KOPT-K1 (cell line): ENCODE measurements at regions not wholly inside any gene's neighbourhood (a gene's known extent, or its start where the extent isn't known, plus 50 kb on each side); places are given as distances from the start of the nearest gene placed in this dataset.

Source experiments
- H3K27ac ChIP-seq: fragments of 200-600 bp; sonication (generic); 2 replicates; pipeline ENCODE4 v1.5.1; 2016; ENCODE audit warnings: antibody characterized with exemption, mild to moderate bottlenecking, low read depth, low read length; ENCODE audit not compliant: poor library complexity, severe bottlenecking
- H3K36me3 ChIP-seq: fragments of 200-600 bp; sonication (generic); 2 replicates; pipeline ENCODE4 v1.5.1; 2017; ENCODE audit warnings: antibody characterized with exemption, mild to moderate bottlenecking, low read length, moderate library complexity; ENCODE audit not compliant: insufficient read depth
- H3K9me3 ChIP-seq: fragments of 200-600 bp; sonication (generic); 2 replicates; pipeline ENCODE4 v1.5.1; 2017; ENCODE audit warnings: antibody characterized with exemption, low read length, mild to moderate bottlenecking; ENCODE audit not compliant: insufficient read depth, poor library complexity, severe bottlenecking

DNA sequence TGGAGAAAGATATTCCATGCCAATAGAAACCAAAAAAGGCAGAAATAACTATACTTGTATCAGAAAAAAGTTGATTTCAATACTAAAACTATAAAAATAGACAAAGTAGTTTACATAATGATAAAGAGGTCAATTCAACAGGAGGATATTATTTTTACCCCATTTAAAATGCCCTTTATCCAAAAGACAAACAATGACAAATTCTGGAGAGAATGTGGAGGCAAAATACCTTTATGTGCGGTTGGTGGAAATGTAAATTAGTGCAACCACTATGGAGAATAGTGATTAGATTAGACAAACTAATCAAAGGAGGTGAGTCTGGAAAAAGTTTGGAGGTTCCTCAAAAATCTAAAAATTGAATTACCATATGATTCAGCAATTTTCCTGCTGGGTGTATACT lies 1262.3 kb downstream of the GRIK2 start:
- no peaks in the 10 kb centered on the region for H3K9me3 ChIP-seq
- H3K36me3 ChIP-seq = no peaks in the 10 kb centered on the region
- no peak overlapping the region for H3K27ac ChIP-seq

DNA sequence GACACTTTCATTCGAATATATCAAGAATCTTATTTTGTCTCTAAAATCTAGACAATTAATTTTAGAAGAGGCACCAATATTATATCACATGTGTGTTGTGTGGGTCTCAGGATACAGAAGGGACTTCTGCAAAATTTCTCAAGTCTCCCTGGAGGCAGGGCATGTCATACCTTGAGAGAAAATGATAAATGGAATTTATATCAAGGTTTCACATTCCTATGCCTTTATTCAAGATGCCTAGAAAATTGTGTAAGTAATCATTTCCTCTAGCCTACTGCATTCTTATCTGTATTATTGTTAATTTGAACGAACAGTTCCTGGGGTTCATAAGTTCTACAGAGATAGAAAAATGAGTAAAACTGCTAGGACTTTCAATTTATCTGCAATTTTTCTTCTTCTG lies 1247.9 kb downstream of the GRIK2 start:
- H3K36me3 ChIP-seq = no peaks in the 10 kb centered on the region
- no peaks in the 10 kb centered on the region for H3K9me3 ChIP-seq
- no peak overlapping the region for H3K27ac ChIP-seq

GRCh38 chr6:102631921-102632320 lies 1238.4 kb downstream of the GRIK2 start:
- Histone ChIP-seq H3K27ac (no peak overlapping the region), H3K36me3 (no peaks in the 10 kb centered on the region), H3K9me3 (no peaks in the 10 kb centered on the region)

- H3K9me3 ChIP-seq = no peaks in the 10 kb centered on the region
- H3K27ac ChIP-seq = no peak overlapping the region
- no peaks in the 10 kb centered on the region for H3K36me3 ChIP-seq
Observed at GRCh38 chr6:102623201-102623600, 1229.7 kb downstream of the GRIK2 start.

DNA sequence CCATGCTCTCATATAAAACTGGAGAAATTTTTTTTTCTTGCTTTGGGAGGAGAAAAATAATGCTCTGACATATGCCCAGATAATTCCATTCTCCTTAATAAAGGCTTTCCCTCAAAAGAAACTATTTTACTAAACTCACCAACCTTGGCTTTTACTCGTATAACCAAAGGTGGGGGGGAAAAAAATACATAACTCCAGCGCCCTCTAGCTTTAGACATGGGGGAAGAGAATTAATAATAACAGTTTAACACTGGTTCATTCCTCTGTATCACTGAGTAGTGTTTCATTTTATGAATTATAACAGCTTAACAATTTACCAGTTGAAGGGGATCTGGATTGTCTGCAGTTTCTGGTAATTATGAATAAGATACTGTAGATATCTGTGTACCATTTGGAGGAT lies 1226.1 kb downstream of the GRIK2 start:
- no peaks in the 10 kb centered on the region for H3K9me3 ChIP-seq
- no peak overlapping the region for H3K27ac ChIP-seq
- no peaks in the 10 kb centered on the region for H3K36me3 ChIP-seq

DNA sequence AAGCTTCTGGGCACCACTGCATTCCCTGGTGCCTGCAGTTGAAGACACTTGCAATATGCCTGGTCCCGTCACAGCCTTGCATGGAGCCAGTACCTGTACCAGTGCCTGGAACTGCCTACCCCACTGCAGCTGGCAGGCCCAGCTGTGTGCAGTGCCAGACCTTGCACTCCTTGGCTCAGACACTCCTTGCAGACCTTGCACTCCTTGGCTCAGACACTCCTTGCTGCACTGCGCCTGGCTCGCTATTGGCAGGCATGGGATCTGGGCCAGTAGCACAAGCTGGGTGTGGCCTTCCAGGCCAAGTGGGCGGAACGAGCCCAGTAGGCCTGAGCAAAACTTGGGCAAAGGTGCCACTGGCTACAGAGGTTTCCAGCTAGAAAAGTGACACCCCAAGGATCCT lies 1189.1 kb downstream of the GRIK2 start:
- H3K9me3 ChIP-seq = peaks cover 16% of the 10 kb centered on the region
- no peaks in the 10 kb centered on the region for H3K36me3 ChIP-seq
- H3K27ac ChIP-seq = no peak overlapping the region

DNA sequence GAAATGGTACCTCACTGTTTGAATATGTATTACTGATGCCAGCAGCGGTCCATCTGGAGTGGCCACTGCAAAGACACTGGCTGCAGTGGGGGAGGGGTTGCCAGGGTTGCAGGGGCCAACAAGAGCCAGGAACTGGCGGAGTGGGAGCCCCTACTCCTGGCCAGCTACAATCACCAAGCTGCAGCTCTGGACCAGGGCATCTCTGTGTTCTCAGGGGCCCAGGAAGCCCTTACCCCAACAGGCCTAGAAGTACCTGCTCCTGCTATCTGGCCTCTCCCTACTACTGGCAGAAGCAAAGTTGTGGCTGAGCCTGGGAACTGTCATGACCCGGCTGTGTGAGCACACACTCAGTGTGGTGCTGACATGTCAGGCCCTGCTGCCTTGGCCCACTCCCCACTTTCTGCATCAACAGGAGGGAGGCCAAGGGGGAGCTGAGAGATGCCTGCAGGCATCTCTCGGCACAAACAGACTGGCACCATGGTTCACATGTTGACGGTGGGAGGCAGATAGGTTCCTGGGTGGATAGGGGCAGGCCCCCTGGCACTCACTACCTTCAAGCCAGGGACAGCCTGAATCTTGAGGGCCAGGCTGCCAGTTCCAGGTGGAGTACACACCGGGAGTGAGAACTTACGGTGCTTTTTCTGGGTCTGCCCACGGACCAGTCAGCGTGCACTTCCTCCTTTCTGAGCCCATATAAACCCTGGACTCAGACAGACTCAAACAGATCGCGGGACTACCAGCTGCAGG lies 1188.0 kb downstream of the GRIK2 start:
- Histone ChIP-seq H3K36me3 (no peaks in the 10 kb centered on the region), H3K9me3 (peaks cover 16% of the 10 kb centered on the region), H3K27ac (no peak overlapping the region)

DNA sequence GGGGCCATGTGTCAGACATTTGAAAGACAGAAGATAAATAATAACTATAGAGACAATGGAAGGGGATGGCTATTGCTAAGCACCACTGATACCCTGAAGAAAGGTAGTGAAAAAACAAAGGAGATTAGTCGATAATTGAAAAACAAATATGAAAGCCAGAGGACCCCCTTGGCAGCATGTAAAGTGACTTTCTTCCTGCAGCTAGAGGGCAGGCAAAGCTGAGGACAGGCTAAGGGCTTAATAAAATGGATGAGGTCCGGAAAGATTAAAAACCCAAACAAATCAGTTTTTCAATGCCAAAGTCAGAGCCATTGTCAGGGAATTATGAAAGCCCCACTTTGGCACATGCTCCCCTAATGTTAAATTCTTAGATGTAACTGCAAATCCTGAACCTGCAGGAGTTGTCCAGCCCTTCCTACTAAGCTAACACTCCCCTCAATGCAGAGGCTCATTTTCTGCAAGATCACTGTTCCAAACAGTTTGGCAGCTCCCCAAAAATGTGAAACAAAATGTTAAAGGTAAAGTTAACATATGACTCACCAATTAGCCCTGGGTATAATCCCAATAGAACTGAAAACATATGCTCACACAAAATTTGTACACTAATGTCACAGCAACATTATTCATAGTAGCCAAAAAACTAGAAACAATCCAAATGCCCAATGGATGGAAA lies 1177.9 kb downstream of the GRIK2 start:
- H3K36me3 ChIP-seq = no peaks in the 10 kb centered on the region
- H3K9me3 ChIP-seq = no peaks in the 10 kb centered on the region
- H3K27ac ChIP-seq = no peak overlapping the region

GRCh38 chr6:102562713-102563112 lies 1169.2 kb downstream of the GRIK2 start:
- no peaks in the 10 kb centered on the region for H3K9me3 ChIP-seq
- no peak overlapping the region for H3K27ac ChIP-seq

DNA sequence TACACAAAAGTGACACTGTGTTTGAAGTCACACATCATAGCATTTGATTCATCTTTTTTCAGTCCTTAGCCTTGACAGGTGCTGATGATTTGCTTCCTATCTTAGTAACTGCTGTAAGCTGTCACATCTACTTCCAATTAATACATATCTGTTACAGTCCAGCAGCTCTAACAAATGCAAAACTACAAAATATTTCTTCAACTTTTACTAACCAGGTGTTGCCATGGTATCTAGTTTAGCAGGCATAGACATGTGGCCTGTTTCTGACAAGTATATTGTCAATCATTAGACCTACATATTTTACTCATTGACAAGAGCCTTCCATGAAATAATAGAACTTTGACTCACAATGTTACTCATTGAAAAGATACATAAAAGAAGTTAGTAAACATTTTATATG lies 1159.7 kb downstream of the GRIK2 start:
- H3K36me3 ChIP-seq = no peaks in the 10 kb centered on the region
- no peaks in the 10 kb centered on the region for H3K9me3 ChIP-seq
- no peak overlapping the region for H3K27ac ChIP-seq

More at GRCh38 chr6:102562713-102563112, 1169.2 kb downstream of the GRIK2 start:
- H3K36me3 ChIP-seq = no peaks in the 10 kb centered on the region

DNA sequence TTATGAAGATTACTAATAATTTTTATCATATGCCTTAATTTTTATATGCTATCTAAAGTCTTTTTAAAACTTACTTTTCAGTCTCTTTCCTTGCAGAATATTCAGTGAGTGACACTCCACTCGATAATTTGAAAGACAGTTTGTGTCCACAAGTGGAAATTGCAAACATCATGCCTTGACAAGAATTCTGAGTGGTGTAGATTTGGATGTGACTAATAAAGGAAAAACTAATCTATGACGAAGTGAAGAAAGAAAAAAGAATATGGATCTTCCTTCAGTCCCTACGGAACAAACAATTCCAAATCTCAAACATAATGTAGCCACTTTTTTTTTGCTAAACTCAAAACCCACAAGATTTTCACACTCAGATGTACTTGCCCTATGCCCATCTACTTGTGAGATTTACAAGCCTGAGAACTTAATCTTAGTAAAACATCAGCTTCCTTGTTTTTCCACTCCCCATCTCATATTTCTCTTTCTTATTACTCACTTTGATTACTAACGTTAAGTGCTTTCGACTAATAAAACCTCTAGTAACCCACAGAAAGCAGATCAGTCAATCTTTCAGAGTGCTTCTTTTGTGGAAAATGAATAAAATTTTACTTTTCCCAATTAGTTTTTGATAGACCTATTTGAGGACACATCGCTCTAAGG lies 1155.8 kb downstream of the GRIK2 start:
- no peak overlapping the region for H3K27ac ChIP-seq
- H3K9me3 ChIP-seq = no peaks in the 10 kb centered on the region
- no peaks in the 10 kb centered on the region for H3K36me3 ChIP-seq

GRCh38 chr6:102525336-102525735 lies 1131.8 kb downstream of the GRIK2 start:
- Histone ChIP-seq H3K36me3 (no peaks in the 10 kb centered on the region), H3K27ac (no peak overlapping the region), H3K9me3 (no peaks in the 10 kb centered on the region)

- Histone ChIP-seq H3K27ac (no peak overlapping the region), H3K36me3 (no peaks in the 10 kb centered on the region), H3K9me3 (no peaks in the 10 kb centered on the region)
Observed at GRCh38 chr6:102520966-102521365, 1127.5 kb downstream of the GRIK2 start.

DNA sequence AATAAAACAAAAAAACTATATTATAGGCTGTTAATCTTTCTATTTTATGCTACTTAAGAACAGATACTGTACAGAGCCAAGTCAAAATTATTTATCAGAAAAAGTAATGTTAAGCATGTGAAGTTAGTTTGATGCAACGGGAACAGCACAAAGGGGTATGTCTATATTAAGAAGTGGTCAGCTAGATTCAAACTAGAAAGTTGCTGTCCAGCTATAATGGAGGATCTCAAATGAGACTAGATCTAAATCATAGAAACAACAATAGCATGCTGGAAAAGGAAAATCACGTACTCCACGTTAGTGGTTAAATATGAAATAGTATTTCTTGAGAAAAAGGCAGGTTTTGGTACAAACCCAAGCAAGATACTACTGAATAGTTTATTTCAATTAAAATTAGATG lies 1124.0 kb downstream of the GRIK2 start:
- no peaks in the 10 kb centered on the region for H3K9me3 ChIP-seq
- no peak overlapping the region for H3K27ac ChIP-seq
- no peaks in the 10 kb centered on the region for H3K36me3 ChIP-seq

DNA sequence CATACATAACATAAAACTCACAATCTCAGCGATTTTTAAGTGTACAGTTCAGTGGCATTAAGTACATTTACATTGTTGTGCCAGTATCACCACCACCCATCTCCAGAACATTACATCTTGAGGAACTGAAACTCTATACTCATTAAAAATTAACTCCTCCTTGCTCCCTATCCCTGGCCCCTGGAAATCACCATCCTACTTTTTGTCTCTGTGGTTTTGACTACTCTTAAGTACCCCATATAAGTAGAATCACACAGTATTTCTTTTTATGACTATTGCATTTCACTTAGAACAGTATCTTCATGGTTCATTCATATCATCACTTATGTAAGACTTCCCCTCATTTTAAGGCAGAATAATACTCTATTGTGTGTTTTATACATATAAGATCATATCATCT lies 1108.1 kb downstream of the GRIK2 start:
- Histone ChIP-seq H3K36me3 (no peaks in the 10 kb centered on the region), H3K27ac (no peak overlapping the region), H3K9me3 (no peaks in the 10 kb centered on the region)
